ENCODE measurements at regions not wholly inside any gene's neighbourhood (a gene's known extent, or its start where the extent isn't known, plus 50 kb on each side); places are given as distances from the start of the nearest gene placed in this dataset.
A peak's percentile ranks its signal among the peaks of the same experiment; 100 is the strongest.
"Not testable (repeated sequence)": the region's sequence is repeated elsewhere in the genome, so short reads cannot be mapped to it uniquely, and the experiment has no call there.

DNA sequence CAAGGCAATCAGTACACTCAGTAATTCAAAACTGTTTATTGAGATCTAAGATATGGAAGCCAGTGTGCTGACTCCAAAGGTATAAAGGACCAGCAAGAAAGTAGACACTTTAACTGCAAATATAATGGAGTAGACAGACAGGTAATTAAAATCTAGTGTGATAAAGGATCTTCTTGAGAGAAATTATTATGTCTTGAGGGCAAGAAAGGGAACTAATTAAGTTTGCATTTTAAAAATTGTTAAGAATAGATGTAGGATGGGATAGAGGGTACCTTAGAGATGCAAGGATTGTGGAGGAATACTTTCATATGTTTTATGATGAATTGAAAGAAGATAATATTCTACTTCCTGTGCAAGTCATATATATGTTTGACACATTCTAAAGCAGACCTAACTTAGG is 825.3 kb downstream of the LTN1 start:
- no peak for DNase-seq (ENCODE audit: low spot score)
- in situ Hi-C loops (cut with HindIII; ENCODE audit: low sequenced_read_pairs), result no loop called here

DNA sequence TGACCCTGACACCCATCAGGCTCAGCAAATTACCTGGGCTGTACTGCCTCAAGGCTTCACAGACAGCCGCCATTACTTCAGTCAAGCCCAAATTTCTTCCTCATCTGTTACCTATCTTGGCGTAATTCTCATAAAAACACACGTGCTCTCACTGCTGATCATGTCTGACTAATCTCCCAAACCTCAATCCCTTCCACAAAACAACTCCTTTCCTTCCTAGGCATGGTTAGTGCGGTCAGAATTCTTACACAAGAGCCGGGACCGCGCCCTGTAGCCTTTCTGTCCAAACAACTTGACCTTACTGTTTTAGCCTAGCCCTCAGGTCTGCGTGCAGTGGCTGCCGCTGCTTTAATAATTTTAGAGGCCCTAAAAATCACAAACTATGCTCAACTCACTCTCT is 828.2 kb downstream of the LTN1 start:
- DNase-seq (ENCODE audit: low spot score); in situ Hi-C loops (cut with HindIII; ENCODE audit: low sequenced_read_pairs): not testable (repeated sequence)

DNA sequence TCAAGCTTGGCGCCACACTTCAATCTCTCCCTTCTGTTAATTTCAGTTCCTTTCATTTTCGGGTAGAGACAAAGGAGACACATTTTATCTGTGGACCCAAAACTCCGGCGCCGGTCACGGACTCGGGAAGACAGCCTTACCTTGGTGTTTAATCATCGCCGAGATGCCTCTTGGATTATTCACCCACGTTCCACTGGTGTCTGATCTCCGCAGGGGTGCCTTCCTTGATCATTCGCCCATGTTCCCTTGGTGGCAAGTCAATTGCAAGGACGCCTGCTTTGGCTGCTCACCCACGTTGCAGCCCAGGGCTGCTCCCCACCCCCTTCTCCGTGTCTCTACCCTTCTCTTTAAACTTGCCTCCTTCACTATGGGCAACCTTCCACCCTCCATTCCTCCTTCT is 830.6 kb downstream of the LTN1 start:
- in situ Hi-C loops (cut with HindIII; ENCODE audit: low sequenced_read_pairs); DNase-seq (ENCODE audit: low spot score): not testable (repeated sequence)

DNA sequence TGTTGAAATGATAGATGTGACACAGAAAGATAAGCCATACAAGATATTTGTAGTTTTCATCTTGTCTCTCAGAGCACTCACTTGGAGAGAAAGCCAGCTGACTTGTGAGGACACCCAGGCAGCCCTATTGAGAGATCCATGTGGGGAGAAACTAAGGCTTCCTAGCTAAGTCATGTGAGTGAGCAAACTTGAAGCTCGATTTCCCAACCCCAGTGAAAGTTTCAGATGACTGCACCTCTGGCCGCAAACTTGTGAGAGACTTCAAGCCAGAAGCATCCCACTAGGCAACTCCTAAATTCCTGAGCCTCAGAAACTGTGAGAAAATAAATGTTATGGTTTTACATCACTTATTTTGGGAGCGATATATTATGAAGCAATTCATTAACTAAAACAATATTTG is 832.3 kb downstream of the LTN1 start:
- in situ Hi-C loops (cut with HindIII; ENCODE audit: low sequenced_read_pairs), result no loop called here
- DNase-seq (ENCODE audit: low spot score), result no peak

DNA sequence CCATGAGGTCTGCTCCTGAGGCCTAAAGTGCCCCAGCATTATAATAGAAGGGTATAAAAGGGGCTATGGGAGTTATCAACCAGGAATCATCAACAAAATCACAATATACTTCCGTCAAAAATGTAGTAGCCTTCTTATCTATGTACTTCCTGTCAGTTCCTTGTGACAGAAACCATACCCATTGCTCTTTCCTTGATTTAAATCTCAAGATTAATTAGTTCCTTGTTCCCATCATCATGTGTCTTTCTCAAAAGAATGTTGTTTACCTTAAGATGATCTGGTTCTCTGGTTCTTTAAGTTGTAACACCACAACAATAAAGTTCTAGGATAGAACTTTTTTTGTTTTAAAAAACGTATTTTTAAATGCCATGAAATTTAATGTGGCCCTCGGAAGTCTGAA is 833.3 kb downstream of the LTN1 start:
- in situ Hi-C loops (cut with HindIII; ENCODE audit: low sequenced_read_pairs), result no loop called here
- no peak for DNase-seq (ENCODE audit: low spot score)

DNA sequence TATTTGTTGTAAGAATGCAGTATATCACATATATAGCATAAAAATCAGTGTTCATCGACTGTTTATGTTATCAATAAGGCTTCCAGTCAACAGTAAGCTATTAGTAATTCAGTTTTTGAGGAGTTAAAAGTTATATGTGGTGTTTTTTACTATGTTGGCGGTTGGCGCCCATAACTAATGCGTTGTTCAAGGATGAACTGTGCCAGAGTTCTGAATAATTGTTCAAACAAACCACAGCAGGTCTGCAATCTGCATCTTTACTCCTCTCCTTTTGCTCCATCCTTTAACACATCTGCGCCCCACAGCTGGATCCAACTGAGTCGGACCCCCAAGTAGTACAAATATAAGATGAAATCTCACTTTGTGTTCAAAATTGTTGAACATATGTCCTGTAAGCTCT is 836.1 kb downstream of the LTN1 start:
- no peak for DNase-seq (ENCODE audit: low spot score)
- in situ Hi-C loops (cut with HindIII; ENCODE audit: low sequenced_read_pairs), result no loop called here

DNA sequence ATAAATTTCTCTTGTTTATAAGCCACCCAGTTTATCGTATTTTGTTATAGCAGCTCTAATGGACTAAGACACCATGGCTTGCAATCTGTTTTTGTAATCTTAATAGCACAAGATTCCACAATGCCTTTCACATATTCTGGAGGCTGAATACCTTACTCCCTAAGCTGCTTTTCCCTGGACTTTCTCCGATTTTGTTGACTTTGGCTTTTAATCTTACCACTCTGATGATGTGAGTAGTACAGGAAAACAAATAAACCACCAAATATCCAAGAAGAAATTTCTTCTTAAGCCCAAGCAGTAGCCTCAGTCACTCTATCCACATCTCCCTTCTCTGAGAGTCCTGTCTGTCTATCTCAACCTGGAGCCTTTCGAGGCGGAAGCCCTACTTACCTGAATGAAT is 838.6 kb downstream of the LTN1 start:
- in situ Hi-C loops (cut with HindIII; ENCODE audit: low sequenced_read_pairs), result no loop called here
- DNase-seq (ENCODE audit: low spot score), result no peak

DNA sequence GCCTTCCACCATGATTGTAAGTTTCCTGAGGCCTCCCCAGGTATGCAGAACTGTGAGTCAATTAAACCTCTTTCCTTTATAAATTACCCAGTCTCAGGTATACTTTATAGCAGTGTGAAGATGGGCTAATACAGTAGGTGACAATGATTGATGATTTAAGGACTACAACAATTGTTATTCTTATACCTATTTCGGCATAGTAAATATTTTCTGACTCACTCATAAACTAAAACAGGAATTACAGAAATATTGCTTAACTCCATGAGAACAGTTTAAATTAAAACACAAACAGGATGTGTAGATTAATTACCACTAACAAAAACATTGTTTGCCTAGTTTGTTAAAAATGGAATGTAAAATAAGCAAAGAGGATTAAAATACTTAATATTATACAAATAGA is 839.9 kb downstream of the LTN1 start:
- in situ Hi-C loops (cut with HindIII; ENCODE audit: low sequenced_read_pairs), result no loop called here
- no peak for DNase-seq (ENCODE audit: low spot score)

DNA sequence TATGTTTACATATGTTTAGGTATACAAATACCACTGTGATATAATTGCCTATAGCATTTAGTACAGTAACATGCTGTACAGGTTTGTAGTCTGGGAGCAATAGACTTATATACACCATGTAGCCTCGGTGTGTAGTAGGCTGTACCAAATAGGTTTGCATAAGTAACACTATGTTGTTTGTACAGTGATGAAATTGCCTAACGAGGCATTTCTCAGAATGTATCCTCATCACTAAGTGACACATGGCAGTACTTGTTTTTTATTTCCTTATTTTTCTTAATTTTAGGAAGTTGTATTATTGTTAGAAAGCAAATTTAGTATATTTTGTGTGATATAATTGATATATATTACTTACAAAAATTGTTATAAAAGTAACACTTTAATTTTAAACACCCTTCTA is 840.9 kb downstream of the LTN1 start:
- in situ Hi-C loops (cut with HindIII; ENCODE audit: low sequenced_read_pairs), result no loop called here
- no peak for DNase-seq (ENCODE audit: low spot score)

DNA sequence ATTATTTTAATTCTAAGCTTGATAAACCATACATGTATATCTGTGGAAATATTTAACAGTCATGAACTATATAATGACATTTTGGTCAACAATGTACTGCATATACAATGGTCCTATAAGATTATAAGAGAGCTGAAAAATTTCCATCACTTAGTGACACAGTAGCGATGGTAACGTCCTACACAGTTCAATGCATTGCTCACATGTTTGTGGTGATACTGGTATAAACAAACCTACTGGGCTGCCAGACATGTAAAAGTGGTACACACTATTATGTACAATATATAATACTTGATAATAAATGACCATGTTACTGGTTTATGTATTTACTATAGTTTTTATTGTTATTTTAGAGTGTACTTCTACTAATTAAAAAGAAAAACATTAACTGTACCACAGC is 841.9 kb downstream of the LTN1 start:
- in situ Hi-C loops (cut with HindIII; ENCODE audit: low sequenced_read_pairs), result no loop called here
- DNase-seq (ENCODE audit: low spot score), result no peak

DNA sequence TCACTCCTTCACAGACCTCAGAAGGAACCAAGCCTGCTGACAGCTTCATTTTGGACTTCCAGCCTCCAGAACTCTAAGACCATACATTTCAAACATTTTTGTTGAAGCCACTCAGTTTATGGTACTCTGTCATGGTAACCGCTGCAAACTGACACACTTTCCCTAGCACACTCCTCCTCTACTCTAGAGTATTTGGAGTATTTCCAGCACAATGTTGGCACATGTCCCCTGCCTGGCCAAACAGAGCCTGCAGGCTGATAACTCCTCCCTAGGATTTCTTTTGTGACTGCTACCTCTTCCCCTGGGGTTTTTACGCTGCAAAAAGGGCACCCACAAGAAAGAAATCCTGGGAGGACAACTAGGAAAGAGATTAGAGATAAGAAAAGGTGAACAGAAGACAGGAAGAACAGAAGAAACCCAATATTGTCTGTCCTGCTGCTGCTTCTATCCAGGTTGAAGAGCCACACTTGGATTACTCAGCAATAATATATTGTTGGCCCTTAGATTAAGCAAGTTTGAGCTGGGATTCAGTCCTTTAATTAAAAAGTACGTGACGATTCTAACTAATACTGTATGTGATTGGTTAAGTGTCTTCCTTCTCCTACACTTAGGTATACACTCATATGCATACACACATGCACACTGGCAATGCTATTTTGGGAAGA is 844.1 kb downstream of the LTN1 start:
- in situ Hi-C loops (cut with HindIII; ENCODE audit: low sequenced_read_pairs), result no loop called here

DNA sequence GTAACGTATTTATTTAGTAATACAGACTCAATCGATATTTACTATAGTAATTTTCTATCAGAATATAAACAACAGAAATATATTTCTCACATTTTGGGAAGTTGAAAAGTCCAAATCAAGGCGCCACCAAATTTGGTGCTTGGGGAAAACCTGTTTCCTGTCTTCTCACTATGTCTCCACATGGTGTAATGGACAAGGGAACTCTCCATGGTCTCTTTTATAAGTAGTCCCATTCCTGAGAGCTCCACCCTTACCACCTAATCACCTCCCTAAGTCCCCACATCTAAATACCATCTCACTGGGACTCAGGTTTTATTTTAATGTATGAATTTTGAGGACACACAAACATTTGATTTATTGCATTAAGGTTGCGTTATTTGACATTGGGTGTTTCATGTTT is 848.0 kb downstream of the LTN1 start:
- in situ Hi-C loops (cut with HindIII; ENCODE audit: low sequenced_read_pairs), result no loop called here

More for the DNA sequence above, 844.1 kb downstream of the LTN1 start:
- peak; percentile 37 for DNase-seq (ENCODE audit: low spot score)

DNA sequence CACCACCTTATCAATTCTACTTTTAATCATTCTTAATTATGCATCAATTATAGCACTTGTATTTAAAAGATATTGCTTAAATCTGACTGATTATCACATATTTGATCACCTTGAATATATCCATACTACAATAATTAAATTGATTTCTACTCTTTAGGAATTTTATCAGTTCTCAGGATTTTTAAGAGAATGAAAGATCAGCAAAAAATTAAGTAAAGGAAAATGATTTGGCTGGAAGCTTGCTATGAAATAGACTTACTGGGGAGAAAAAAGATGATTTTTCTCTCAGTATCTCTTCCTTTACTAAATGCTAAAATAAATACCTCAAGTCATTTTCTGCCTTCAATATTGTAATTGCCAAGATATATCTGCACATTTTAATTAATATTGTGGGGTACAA is 848.6 kb downstream of the LTN1 start:
- no peak for DNase-seq (ENCODE audit: low spot score)
- in situ Hi-C loops (cut with HindIII; ENCODE audit: low sequenced_read_pairs), result no loop called here

More for the DNA sequence above, 848.0 kb downstream of the LTN1 start:
- no peak for DNase-seq (ENCODE audit: low spot score)

DNA sequence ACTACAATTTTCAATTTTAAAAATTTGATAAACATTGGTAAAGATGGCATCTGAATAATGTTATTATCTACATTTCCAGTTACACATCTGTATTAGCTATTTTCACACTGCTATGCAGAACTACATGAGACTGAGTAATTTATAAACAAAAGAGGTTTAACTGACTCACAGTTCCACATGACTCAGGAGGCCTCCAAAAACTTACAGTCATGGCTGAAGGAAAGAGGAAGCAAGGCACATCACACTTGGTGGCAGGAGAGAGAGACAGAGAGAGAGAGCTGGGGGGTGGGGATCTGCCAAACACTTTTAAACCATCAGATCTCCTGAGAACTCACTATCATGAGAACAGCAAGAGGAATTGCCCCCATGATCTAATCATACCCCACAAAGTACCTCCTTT is 850.0 kb downstream of the LTN1 start:
- in situ Hi-C loops (cut with HindIII; ENCODE audit: low sequenced_read_pairs), result no loop called here

DNA sequence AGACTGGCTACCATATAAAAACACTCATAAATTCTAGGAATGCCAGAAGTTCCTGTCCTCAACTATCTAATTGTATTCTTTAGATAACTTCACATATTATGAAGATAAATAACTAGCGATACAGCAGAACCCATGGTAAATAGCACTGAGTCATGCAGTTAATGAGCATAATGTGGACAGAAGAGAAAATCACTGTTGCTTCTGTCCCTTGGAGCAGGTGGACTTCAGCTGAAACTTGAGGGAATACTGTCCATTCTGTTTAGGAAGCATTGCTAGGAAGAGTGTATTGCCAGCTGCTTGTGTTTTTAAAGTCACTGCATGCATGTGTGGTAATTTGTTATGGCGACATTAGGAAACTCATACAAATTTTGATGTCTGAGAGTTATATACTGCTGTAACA is 854.4 kb downstream of the LTN1 start:
- no peak for DNase-seq (ENCODE audit: low spot score)
- in situ Hi-C loops (cut with HindIII; ENCODE audit: low sequenced_read_pairs), result no loop called here

More for the DNA sequence above, 850.0 kb downstream of the LTN1 start:
- no peak for DNase-seq (ENCODE audit: low spot score)

DNA sequence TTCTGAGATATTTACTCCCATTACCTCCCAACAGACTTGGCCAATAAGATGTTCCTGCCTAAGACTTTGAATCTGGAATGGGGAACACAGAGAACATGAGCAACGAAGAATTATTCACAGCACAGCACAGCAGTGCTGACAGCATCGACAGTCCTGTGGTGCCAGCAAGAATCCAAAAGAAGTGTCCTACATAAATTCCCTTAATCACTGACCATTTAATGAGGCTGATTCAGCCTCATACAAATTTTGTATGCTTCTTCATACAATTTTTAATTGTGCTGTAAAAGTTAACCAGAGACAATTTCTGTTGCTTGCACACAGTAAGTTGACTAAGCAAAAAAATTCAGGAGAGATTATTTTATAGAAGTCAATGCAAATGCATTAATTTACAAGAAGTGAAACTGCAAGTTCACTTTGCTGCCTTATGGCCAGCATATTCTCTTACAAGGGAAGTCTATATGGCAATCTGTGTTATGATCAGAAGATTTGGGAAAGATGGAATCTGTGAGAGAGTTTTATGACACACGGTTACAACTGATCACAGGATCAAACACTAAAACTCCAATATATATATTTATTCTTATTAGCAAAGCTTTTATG is 855.9 kb downstream of the LTN1 start:
- no peak for DNase-seq (ENCODE audit: low spot score)

DNA sequence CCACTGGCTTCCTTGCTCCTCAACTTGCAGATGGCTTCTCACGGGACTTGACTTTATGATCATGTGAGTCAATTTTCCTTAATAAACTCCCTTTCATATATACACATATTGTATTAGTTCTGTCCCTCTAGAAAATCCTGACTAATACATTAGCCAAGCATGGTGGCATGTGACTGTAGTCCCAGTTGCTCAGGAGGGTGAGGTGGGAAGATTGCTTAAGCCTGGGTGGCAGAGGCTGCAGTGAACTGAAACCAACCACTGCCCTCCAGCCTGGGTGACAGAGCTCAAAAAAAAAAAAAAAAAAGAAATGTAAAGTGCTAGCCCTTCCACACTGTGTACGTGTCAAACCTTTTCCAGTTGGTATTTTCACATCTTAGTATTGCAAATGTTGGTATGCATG is 857.0 kb downstream of the LTN1 start:
- no peak for DNase-seq (ENCODE audit: low spot score)

More for the DNA sequence above, 855.9 kb downstream of the LTN1 start:
- in situ Hi-C loops (cut with HindIII; ENCODE audit: low sequenced_read_pairs), result no loop called here

DNA sequence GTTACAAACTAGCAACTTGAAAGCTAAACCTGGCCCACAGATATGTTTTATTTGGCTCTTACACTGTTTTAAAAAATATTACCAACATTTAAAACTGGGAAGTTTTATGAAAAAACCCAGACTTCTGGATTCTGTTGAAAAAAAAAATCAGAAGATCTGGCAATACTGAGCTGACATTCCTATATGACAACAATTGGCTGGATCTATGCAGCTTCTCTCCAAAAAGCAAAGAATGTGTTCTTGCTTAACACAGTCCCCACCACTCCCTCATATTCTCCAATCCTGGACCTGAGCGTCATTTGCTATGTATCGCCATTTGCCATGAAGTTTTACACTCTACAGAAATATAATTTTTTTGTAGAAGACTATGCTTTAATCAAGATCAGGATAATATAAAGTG is 859.6 kb downstream of the LTN1 start:
- no peak for DNase-seq (ENCODE audit: low spot score)
- in situ Hi-C loops (cut with HindIII; ENCODE audit: low sequenced_read_pairs), result no loop called here

More for the DNA sequence above, 857.0 kb downstream of the LTN1 start:
- in situ Hi-C loops (cut with HindIII; ENCODE audit: low sequenced_read_pairs), result no loop called here

DNA sequence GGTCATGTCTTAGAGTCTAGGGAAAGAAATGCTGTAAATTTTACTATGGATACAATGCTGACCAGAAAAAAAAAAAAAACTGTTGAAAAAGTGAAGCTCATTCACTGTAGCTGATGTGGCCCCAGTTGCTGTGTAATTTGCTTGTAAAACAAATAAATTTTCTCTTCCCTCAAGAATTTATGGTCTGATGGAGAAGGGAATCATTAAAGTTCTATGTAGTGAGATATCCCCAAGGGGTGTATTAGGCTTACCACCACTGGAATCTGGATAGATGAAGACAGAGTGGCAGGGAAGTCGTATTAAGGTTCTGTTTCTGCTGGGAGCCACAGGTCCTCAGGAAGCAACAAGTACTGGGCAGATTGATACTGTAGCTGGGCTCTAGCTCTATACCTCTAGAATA is 860.0 kb downstream of the LTN1 start:
- in situ Hi-C loops (cut with HindIII; ENCODE audit: low sequenced_read_pairs), result no loop called here
- DNase-seq (ENCODE audit: low spot score), result no peak

DNA sequence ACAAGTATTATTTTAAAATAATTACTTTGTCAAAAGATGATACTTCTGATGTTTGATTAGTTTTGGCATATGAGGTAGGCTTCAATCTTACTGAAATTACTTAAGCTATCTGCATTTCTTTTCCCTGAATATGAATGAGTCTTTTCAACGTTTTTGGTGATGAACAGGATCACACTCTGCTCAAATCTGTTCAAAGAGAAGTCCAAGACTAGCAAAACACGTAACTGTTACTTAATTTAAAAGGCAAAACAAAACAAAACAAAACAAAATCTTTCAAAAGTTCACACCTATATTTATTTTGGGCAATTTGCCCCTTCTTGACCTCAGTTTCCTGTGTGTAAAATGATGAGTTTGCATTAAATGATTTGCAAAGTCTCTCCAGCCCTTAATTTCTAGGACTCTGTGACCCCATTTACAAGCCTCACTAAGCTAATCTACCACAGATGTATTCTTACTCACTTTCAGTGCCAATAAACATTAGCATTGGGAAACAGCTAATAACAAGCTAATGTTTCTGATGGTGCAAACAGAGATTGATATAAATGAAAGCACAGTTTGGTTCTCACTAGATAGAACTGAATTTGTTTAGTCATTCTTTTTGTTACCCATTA is 865.4 kb downstream of the LTN1 start:
- no peak for DNase-seq (ENCODE audit: low spot score)

More for the DNA sequence above, 865.4 kb downstream of the LTN1 start:
- in situ Hi-C loops (cut with HindIII; ENCODE audit: low sequenced_read_pairs), result no loop called here

Measured in G401 (cell line).